Astrocyte of the spinal cord (primary cell): ENCODE measurements at regions not wholly inside any gene's neighbourhood (a gene's known extent, or its start where the extent isn't known, plus 50 kb on each side); places are given as distances from the start of the nearest gene placed in this dataset.

Experiments used
- DNase-seq: peaks from one replicate; pipeline ENCODE4 v3.0.0; 2011; ENCODE audit warnings: low read depth, low spot score
- H3K4me3 ChIP-seq: 2 replicates; pipeline ENCODE4 v1.5.1; 2011; ENCODE audit warnings: low read depth, mild to moderate bottlenecking, low read length, moderate library complexity
- in situ Hi-C: cut with HindIII; loops from 2 replicates; pipeline ENCODE4 v1.10.0; 2017; ENCODE audit warnings: low sequenced_read_pairs
- TF ChIP-seq, protein P1 (sequence below): IDR thresholded peaks from 2 replicates; pipeline ENCODE4 v1.5.1; 2012; ENCODE audit warnings: low read depth, mild to moderate bottlenecking, low read length, inconsistent platforms

DNA sequence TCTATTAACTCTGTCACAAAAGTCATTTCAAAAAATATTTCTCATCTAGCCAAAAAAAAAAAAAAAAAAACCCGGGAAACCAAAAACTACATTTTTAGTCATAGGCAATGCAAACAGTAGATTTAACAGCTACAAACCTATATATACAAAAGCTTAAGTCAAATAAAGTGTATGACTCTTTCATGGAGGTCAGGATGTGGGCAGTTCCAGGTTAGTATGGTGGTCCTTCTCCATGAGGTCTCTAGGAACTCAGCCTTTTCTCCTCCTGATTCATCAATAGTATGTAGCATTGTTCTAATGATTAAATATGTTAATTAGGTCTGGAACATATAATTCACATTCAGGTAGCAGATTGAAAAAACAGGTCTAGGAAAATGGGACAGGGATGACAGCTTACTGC lies 586.5 kb downstream of the SLC16A7 start:
- H3K4me3 ChIP-seq = no peak overlapping the region
- TF ChIP-seq, protein P1, sequence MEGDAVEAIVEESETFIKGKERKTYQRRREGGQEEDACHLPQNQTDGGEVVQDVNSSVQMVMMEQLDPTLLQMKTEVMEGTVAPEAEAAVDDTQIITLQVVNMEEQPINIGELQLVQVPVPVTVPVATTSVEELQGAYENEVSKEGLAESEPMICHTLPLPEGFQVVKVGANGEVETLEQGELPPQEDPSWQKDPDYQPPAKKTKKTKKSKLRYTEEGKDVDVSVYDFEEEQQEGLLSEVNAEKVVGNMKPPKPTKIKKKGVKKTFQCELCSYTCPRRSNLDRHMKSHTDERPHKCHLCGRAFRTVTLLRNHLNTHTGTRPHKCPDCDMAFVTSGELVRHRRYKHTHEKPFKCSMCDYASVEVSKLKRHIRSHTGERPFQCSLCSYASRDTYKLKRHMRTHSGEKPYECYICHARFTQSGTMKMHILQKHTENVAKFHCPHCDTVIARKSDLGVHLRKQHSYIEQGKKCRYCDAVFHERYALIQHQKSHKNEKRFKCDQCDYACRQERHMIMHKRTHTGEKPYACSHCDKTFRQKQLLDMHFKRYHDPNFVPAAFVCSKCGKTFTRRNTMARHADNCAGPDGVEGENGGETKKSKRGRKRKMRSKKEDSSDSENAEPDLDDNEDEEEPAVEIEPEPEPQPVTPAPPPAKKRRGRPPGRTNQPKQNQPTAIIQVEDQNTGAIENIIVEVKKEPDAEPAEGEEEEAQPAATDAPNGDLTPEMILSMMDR = no peak
- in situ Hi-C loops = no loop called here
- no peak for DNase-seq

DNA sequence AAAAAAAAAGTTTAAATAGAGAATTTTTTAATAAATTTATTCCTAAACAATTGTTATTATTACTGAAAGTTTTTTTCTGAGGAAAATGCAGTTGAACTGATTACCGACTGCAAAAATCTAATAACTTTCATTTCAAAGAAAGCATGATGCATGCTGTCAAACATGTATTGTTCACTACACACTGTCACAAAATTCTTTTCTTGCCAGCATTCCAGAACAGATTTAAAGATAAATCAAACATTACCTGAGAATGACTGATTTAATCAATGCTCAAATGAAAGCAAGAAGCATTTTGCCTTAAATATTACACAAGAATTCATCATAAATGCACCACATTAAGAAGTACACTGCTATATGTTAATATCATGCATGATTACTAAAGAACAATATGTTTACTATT lies 588.3 kb downstream of the SLC16A7 start:
- in situ Hi-C loops = no loop called here
- TF ChIP-seq, protein P1 = no peak

DNA sequence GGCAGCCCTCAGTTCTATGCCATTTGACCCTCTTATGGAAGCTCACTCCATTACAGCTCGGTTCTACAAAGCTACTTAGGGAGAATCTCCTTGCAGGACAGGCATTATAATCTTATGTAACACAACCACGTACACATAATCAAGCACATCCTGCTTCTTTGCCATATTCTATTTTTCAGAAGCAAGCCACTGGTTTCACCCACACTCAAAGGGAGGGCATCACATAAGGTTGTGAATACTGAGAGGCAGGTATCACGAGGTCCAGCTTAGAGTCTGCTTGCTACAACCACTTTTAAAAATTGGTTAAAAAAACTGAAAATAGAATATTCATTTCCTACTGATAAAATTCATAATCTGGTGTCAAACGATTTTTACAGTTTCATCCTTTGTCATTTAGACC lies 589.2 kb downstream of the SLC16A7 start:
- no peak for DNase-seq
- no peak overlapping the region for H3K4me3 ChIP-seq
- TF ChIP-seq, protein P1 = no peak
- in situ Hi-C loops = no loop called here

More for the DNA sequence above, 588.3 kb downstream of the SLC16A7 start:
- H3K4me3 ChIP-seq = no peak overlapping the region
- DNase-seq = no peak

DNA sequence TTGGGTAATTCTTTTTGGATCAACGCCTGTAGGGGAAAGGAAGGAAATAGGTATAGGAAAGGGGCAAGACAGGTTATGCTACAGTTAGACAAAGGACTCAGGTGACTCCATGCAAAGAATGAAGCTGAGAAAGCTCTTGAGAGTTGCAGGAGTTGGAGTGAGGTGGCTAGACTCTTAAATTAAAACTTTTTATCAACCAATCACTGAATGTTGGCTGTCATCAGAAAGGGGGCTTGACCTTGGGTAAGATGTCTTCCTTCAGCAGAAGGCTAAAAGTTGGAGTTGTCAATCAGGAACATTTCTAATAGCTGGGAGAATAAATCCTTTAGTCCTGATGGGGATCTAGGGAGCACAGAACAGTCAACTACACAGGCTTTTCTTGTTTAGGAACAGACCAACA lies 595.4 kb downstream of the SLC16A7 start:
- H3K4me3 ChIP-seq = no peak overlapping the region
- in situ Hi-C loops = no loop called here
- DNase-seq = no peak
- TF ChIP-seq, protein P1 = no peak

DNA sequence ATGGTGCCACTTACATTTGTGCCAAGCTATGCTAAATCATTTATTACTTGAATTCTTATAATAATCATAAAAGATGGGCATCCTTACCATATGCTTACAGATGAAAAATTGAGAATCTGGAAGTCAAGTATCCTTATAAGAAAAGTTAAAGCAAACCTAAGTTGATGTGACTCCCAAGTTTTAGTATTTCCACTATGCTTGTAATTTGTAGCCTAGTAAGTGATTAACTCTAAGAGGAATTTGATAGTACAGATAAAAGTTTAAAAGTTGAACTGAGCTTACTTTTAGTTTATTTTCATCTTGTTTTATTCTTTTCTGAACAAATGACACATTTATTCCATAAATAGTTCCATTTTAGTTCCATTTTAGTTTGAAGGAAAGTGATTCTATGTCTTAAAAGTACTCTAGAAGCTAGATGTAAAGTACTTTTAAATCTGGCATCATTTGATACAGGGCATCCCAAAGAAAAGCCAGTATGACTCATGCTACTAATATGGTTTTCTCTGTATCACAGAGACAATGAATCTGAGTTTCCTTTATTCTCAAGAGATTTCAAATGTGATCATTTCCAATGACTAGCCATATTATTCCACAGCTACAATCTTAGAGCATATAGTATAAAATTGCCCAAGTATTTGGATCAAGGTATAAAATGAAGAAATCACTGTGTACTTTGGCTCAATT lies 596.0 kb downstream of the SLC16A7 start:
- DNase-seq = peak; percentile 39
- no peak overlapping the region for H3K4me3 ChIP-seq
- in situ Hi-C loops = no loop called here
- TF ChIP-seq, protein P1 = no peak

DNA sequence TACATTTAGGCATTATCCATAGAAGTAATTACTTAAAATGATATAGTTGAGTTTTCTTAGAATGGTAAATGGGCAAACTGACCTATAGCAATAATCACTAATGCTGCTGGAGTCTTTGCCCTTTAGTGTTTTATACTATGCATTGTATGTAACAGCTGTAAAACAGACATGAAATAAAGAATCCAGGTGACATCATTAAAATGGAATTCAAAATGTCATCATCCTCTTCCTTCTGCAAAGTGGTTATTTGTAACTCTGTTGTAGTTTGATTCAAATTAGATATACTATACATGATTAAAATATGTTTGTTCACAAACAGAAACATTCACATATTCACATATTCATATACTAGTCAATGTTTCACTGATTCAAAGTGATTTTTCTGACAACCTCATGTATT lies 598.8 kb downstream of the SLC16A7 start:
- DNase-seq = peak; percentile 14
- TF ChIP-seq, protein P1 = no peak
- H3K4me3 ChIP-seq = no peak overlapping the region
- in situ Hi-C loops = no loop called here
